Heart left ventricle (tissue), 13 donors: ENCODE measurements at regions not wholly inside any gene's neighbourhood (a gene's known extent, or its start where the extent isn't known, plus 50 kb on each side); places are given as distances from the start of the nearest gene placed in this dataset.

Experiments used
- CTCF ChIP-seq, 12 donors: fragments of 200-600 bp; sonication (generic) in 4 of 12; IDR thresholded peaks; one replicate each; pipeline versions ENCODE4 v1.5.0 to v1.8.0; 2018 to 2022; ENCODE audit warnings: antibody characterized with exemption in 12 of 12, mild to moderate bottlenecking in 5 of 12
- POLR2A ChIP-seq, 2 donors: fragments of 450-650 bp; IDR thresholded peaks; one replicate each; pipeline ENCODE4 v1.6.1; 2017; ENCODE audit warnings: antibody characterized with exemption in 2 of 2, mild to moderate bottlenecking in 2 of 2, moderate library complexity in 2 of 2
- donor health status: ischemic (EF 13 %, LVEDD 7.1; RV severe dilation, severe dysfunction).
- donor health status: DM: no; HTN: yes; CAD: no.
- donor health status: DM: no; HTN: no; CAD: no.
- donor health status: ischemic (EF 25% LVEDD 6.9; RV normal size, moderate dysfunction).
- donor health status: ischemic (EF 25% LVEDD 5.7; RV mildly dilated, moderate dysfunction).
- donor health status: ischemic (EF 35%, LVEDD 5.7; RV mildly dilated, moderate dysfunction).
- donor health status: nonischemic (EF 11% LVEDD 7.7; RV severe dilation, severe dysfunction).
- donor health status: DM: yes; HTN: yes; CAD: no.
- donor health status: PGD.
- donor health status: ischemic (EF 29% LVEDD 5.4; RV normal size, mild dysfunction).
- donor health status: nonischemic (EF 23%, LVEDD 6.1; RV moderate dilation, normal function).

- no peak for TF ChIP-seq CTCF (IDR thresholded peaks at IDR 0.05)
- no peak for TF ChIP-seq POLR2A (IDR thresholded peaks at IDR 0.05)
These were observed 181.8 kb upstream of the PRSS1 start for GRCh38 chr7:142567201-142568075.
